Stomach (tissue), 8 donors: ENCODE measurements at regions not wholly inside any gene's neighbourhood (a gene's known extent, or its start where the extent isn't known, plus 50 kb on each side); places are given as distances from the start of the nearest gene placed in this dataset.
"Not testable (repeated sequence)": the region's sequence is repeated elsewhere in the genome, so short reads cannot be mapped to it uniquely, and the experiment has no call there.

ENCODE experiments used
- DNase-seq, 2 donors: peaks; one replicate each; pipeline versions ENCODE4 v3.0.0 to v3.0.0-alpha.2; 2013 to 2019
- H3K27ac ChIP-seq, 5 donors: fragments of 200-600 bp in 4 of 5; sonication (generic) in 4 of 5; one replicate each; pipeline ENCODE4 v1.5.1; 2013 to 2019; ENCODE audit warnings: mild to moderate bottlenecking in 1 of 5, moderate library complexity in 1 of 5
- H3K27me3 ChIP-seq, 3 donors: fragments of 200-600 bp; sonication (generic); one replicate each; pipeline ENCODE4 v1.5.1; 2017 to 2019; ENCODE audit warnings: mixed run types in 1 of 3
- H3K36me3 ChIP-seq, 4 donors: fragments of 200-600 bp; sonication (generic); 1 replicate in 3 of 4; 2 replicates in 1 of 4; pipeline ENCODE4 v1.5.1; 2016 to 2019
- H3K4me1 ChIP-seq, 4 donors: fragments of 200-600 bp; sonication (generic); one replicate each; pipeline ENCODE4 v1.5.1; 2016 to 2019
- H3K4me3 ChIP-seq, 4 donors: fragments of 200-600 bp; sonication (generic) in 3 of 4; one replicate each; pipeline ENCODE4 v1.5.1; 2016 to 2019; ENCODE audit warnings: mild to moderate bottlenecking in 1 of 4
- H3K9me3 ChIP-seq, 4 donors: fragments of 200-600 bp; sonication (generic); one replicate each; pipeline ENCODE4 v1.5.1; 2016 to 2019
- CTCF ChIP-seq, 7 experiments: fragments of 450-650 bp in 4 of 7; fragments of 200-600 bp in 3 of 7; sonication (generic) in 3 of 7; IDR thresholded peaks; one replicate each; pipeline ENCODE4 v1.5.1; 2016 to 2019; ENCODE audit warnings: antibody characterized with exemption in 7 of 7, control low read depth in 2 of 7, mild to moderate bottlenecking in 1 of 7
- EP300 ChIP-seq: sonication (generic); formaldehyde crosslinking; IDR thresholded peaks from one replicate; pipeline ENCODE4 v1.6.1; 2017; ENCODE audit warnings: antibody characterized with exemption
- POLR2A ChIP-seq, 4 donors: fragments of 450-650 bp; IDR thresholded peaks; one replicate each; pipeline ENCODE4 v1.6.1; 2016; ENCODE audit warnings: antibody characterized with exemption in 4 of 4, control low read depth in 2 of 4, mild to moderate bottlenecking in 1 of 4, moderate library complexity in 1 of 4
- POLR2AphosphoS5 ChIP-seq, 3 donors: sonication (generic); formaldehyde crosslinking; IDR thresholded peaks; one replicate each; pipeline ENCODE4 v1.6.1; 2016; ENCODE audit warnings: antibody characterized with exemption in 3 of 3
- WGBS, 5 donors: extraction: QIAGEN DNeasy Blood & Tissue Kit in 3 of 5; methylation state at CpG; one replicate each; pipeline versions ENCODE4 v1.1.5 to v1.1.7; 2013 to 2018; 5-methylcytosine and 5-hydroxymethylcytosine counted together
- intact Hi-C: fragments of 100-400 bp; cut with DNase I; formaldehyde crosslinking; loops from one replicate; pipeline ENCODE4 v1.15.1; 2023; ENCODE audit warnings: low total_unique reads
- donor health status: healthy with polysubstance abuse.
- donor health status: Bipolar disorder and iron deficiency.
- donor health status: healthy.

- H3K4me3 ChIP-seq, result no peak overlapping the region
- TF ChIP-seq EP300 (no peak), POLR2A (IDR thresholded peaks at IDR 0.05) (no peak), CTCF (IDR thresholded peaks at IDR 0.05) (no peak), POLR2AphosphoS5 (IDR thresholded peaks at IDR 0.05) (no peak)
- no peak for DNase-seq
- H3K4me1 ChIP-seq, result no peaks in the 10 kb centered on the region
- intact Hi-C loops, result no loop called here
- H3K27ac ChIP-seq, result no peak overlapping the region
- no peaks in the 10 kb centered on the region for H3K36me3 ChIP-seq
- no peaks in the 10 kb centered on the region for H3K27me3 ChIP-seq
- peaks cover 0 to 10% (median 0%) of the 10 kb centered on the region in 4 donors for H3K9me3 ChIP-seq
- WGBS, 5 donors, result 73 to 93% (median 81%) methylated on average over 1 of the region's 1 CpG
Measured at GRCh38 chr11:97691061-97691460, 1301.2 kb downstream of the JRKL start.

GRCh38 chr11:97702951-97703350 lies 1313.1 kb downstream of the JRKL start:
- no peaks in the 10 kb centered on the region for H3K36me3 ChIP-seq
- no peaks in the 10 kb centered on the region for H3K4me1 ChIP-seq
- no peak overlapping the region for H3K27ac ChIP-seq
- 24 to 43% (median 35%) methylated on average over 1 of the region's 1 CpG for WGBS, 5 donors
- H3K9me3 ChIP-seq, result no peaks in the 10 kb centered on the region
- TF ChIP-seq POLR2AphosphoS5 (IDR thresholded peaks at IDR 0.05) (no peak), EP300 (no peak), CTCF (IDR thresholded peaks at IDR 0.05) (no peak), POLR2A (IDR thresholded peaks at IDR 0.05) (no peak)
- no peaks in the 10 kb centered on the region for H3K27me3 ChIP-seq
- intact Hi-C loops, result no loop called here
- DNase-seq, result no peak
- H3K4me3 ChIP-seq, result no peak overlapping the region

- no peaks in the 10 kb centered on the region for H3K4me1 ChIP-seq
- no peak for DNase-seq
- no peak overlapping the region for H3K4me3 ChIP-seq
- no peaks in the 10 kb centered on the region for H3K36me3 ChIP-seq
- WGBS, 5 donors, result 75 to 88% (median 79%) methylated on average over 3 of the region's 3 CpGs
- TF ChIP-seq POLR2A (IDR thresholded peaks at IDR 0.05), result no peak
- no peak for TF ChIP-seq POLR2AphosphoS5 (IDR thresholded peaks at IDR 0.05)
- TF ChIP-seq EP300, result no peak
- no peak for TF ChIP-seq CTCF (IDR thresholded peaks at IDR 0.05)
- H3K27me3 ChIP-seq, result no peaks in the 10 kb centered on the region
- no peaks in the 10 kb centered on the region for H3K9me3 ChIP-seq
- H3K27ac ChIP-seq, result no peak overlapping the region
- intact Hi-C loops, result no loop called here
Measured at GRCh38 chr11:97703851-97704250, 1314.0 kb downstream of the JRKL start.

- WGBS, 5 donors, result 84 to 100% (median 91%) methylated on average over 1 of the region's 1 CpG
- H3K27ac ChIP-seq, H3K4me1 ChIP-seq, H3K9me3 ChIP-seq, H3K36me3 ChIP-seq, H3K27me3 ChIP-seq, intact Hi-C loops, DNase-seq, H3K4me3 ChIP-seq: not testable (repeated sequence)
Measured at GRCh38 chr11:97705441-97705840, 1315.3 kb upstream of the CNTN5 start.

- no peaks in the 10 kb centered on the region for H3K4me1 ChIP-seq
- H3K27me3 ChIP-seq, result no peaks in the 10 kb centered on the region
- no peak overlapping the region for H3K4me3 ChIP-seq
- 94 to 96% (median 95%) methylated on average over 23 to 26 of the region's 26 CpGs for WGBS, 5 donors
- H3K27ac ChIP-seq, result no peak overlapping the region
- intact Hi-C loops, result no loop called here
- DNase-seq, result no peak
- H3K9me3 ChIP-seq, result peaks cover 0 to 24% (median 4%) of the 10 kb centered on the region in 4 donors
- no peaks in the 10 kb centered on the region for H3K36me3 ChIP-seq
- TF ChIP-seq CTCF (IDR thresholded peaks at IDR 0.05), result no peak
- TF ChIP-seq POLR2AphosphoS5 (IDR thresholded peaks at IDR 0.05), result no peak
- no peak for TF ChIP-seq EP300
- no peak for TF ChIP-seq POLR2A (IDR thresholded peaks at IDR 0.05)
Measured at GRCh38 chr11:97717922-97718321, 1302.8 kb upstream of the CNTN5 start.
